IPS DF 6.9 (cell line): ENCODE measurements at regions not wholly inside any gene's neighbourhood (a gene's known extent, or its start where the extent isn't known, plus 50 kb on each side); places are given as distances from the start of the nearest gene placed in this dataset.

Experiments
- DNase-seq: peaks from one replicate; pipeline ENCODE4 v3.0.0-alpha.2; 2013; ENCODE audit warnings: low read depth, low spot score
- H3K27ac ChIP-seq: one replicate; pipeline ENCODE4 v1.5.1; 2013; ENCODE audit warnings: low read length, control low read depth
- H3K27me3 ChIP-seq: 2 replicates; pipeline ENCODE4 v1.6.1; 2013; ENCODE audit warnings: mild to moderate bottlenecking, low read length; ENCODE audit not compliant: control insufficient read depth, insufficient read depth
- H3K36me3 ChIP-seq: 2 replicates; pipeline ENCODE4 v1.6.1; 2013; ENCODE audit warnings: low read length; ENCODE audit not compliant: control insufficient read depth, insufficient read depth
- H3K4me1 ChIP-seq: 2 replicates; pipeline ENCODE4 v1.6.1; 2013; ENCODE audit warnings: low read length; ENCODE audit not compliant: control insufficient read depth, insufficient read depth
- H3K4me3 ChIP-seq: 2 replicates; pipeline ENCODE4 v1.5.1; 2013; ENCODE audit warnings: mild to moderate bottlenecking, low read length
- H3K9me3 ChIP-seq: 2 replicates; pipeline ENCODE4 v1.6.1; 2013; ENCODE audit warnings: low read length, inconsistent platforms; ENCODE audit not compliant: control insufficient read depth, insufficient read depth
- WGBS: extraction: QIAGEN DNeasy Blood & Tissue Kit; methylation state at CpG from one replicate; pipeline ENCODE4 v1.1.7; 2013; ENCODE audit warnings: mixed read lengths, missing lambda C conversion rate; ENCODE audit not compliant: insufficient read length, insufficient coverage; 5-methylcytosine and 5-hydroxymethylcytosine counted together

DNA sequence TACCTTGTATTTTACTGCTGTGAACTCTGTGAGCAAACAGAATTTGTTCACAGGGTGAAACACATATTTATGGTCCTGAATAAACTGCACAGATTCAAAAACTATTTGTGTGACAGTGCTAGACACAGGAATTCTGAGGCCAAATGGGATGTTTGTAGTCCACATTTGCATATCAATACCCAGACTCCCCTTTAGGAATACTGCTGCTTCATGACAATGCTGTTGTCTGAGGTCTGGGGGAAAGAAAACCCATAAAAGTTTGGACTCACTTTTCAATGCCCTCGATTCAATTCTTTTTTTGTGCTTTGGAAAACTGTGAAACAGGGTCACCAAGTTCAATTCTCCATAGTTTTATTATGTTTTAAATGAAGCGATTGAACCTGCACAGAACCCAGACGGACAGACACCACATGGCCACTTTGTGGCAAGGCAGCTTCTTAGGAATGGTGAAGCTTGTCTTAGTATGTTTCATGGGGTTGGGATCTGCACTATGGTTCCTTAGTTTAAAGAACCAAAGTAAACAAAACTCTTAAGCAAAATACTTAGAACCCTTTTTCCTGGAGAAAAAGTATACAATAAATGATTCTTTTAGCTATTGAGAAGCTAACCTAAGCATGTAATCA lies 92.3 kb upstream of the MAD2L1 start:
- Histone ChIP-seq H3K4me3 (no peak overlapping the region), H3K4me1 (no peaks in the 10 kb centered on the region; the same call in 1 of the 2 replicates), H3K9me3 (no peaks in the 10 kb centered on the region), H3K36me3 (no peaks in the 10 kb centered on the region), H3K27me3 (no peaks in the 10 kb centered on the region), H3K27ac (no peak overlapping the region)
- no CpG with 5 or more reads among the region's 3 CpGs for WGBS
- no peak for DNase-seq

DNA sequence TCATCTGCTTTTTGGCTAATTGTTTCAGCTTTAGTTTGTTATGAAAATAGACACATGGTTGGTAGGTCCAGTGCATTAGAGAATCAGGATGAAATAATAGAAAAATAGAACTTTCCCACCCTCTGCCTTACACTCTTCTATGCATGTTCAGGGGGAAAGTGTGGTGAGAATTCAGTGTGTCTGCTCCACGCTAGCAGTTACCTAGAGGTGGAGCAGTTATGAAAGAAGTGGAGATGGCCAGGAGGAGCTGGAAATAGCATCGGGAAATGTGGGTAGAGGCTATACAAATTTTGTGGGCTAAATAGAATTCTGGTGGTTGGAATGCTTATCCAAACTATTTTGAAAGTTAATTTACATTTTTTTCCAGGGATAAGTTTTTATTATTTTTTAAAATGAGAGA lies 91.4 kb upstream of the MAD2L1 start:
- Histone ChIP-seq H3K27me3 (no peaks in the 10 kb centered on the region), H3K4me3 (no peak overlapping the region), H3K36me3 (no peaks in the 10 kb centered on the region), H3K4me1 (no peaks in the 10 kb centered on the region; the same call in 1 of the 2 replicates), H3K9me3 (no peaks in the 10 kb centered on the region), H3K27ac (no peak overlapping the region)
- WGBS = no CpG with 5 or more reads among the region's 2 CpGs
- no peak for DNase-seq

GRCh38 chr4:120156120-120156718 lies 89.6 kb upstream of the MAD2L1 start:
- WGBS = no CpG with 5 or more reads among the region's 5 CpGs
- Histone ChIP-seq H3K27me3 (no peaks in the 10 kb centered on the region), H3K27ac (no peak overlapping the region), H3K9me3 (no peaks in the 10 kb centered on the region), H3K4me3 (no peak overlapping the region), H3K4me1 (no peaks in the 10 kb centered on the region; the same call in 1 of the 2 replicates), H3K36me3 (no peaks in the 10 kb centered on the region)
- peak; percentile 45 for DNase-seq

DNA sequence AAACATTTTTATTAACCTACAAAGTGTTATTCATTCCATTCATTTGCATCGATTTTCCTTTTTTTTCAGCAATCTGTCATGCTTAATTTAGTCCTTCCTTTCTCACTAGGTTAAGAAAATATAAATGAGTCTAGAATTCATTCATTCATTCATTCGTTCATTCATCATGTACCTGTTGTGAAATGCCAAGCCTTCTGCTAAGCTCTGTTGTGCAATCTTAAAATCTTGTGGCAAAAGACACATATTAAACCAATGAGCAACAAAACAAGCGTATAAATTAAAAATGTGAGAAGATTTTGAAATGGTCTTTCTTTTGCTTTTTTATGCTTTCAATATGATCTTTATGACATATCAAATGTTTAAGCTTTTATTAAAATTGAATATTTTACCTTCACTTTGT lies 88.6 kb upstream of the MAD2L1 start:
- H3K27ac ChIP-seq = no peak overlapping the region
- WGBS = no CpG with 5 or more reads among the region's 3 CpGs
- H3K9me3 ChIP-seq = no peaks in the 10 kb centered on the region
- DNase-seq = no peak
- H3K27me3 ChIP-seq = no peaks in the 10 kb centered on the region
- H3K4me1 ChIP-seq = no peaks in the 10 kb centered on the region; the same call in 1 of the 2 replicates
- H3K4me3 ChIP-seq = no peak overlapping the region
- no peaks in the 10 kb centered on the region for H3K36me3 ChIP-seq

- no peaks in the 10 kb centered on the region for H3K9me3 ChIP-seq
- H3K27me3 ChIP-seq = no peaks in the 10 kb centered on the region
- WGBS = no CpG with 5 or more reads among the region's 3 CpGs
- no peaks in the 10 kb centered on the region for H3K36me3 ChIP-seq
- no peak overlapping the region for H3K4me3 ChIP-seq
- H3K27ac ChIP-seq = no peak overlapping the region
- no peaks in the 10 kb centered on the region for H3K4me1 ChIP-seq
- no peak for DNase-seq
Measured at GRCh38 chr4:120144634-120145033, 78.0 kb upstream of the MAD2L1 start.

- no peaks in the 10 kb centered on the region for H3K27me3 ChIP-seq
- no peaks in the 10 kb centered on the region for H3K9me3 ChIP-seq
- H3K4me1 ChIP-seq = no peaks in the 10 kb centered on the region
- no CpG with 5 or more reads among the region's 5 CpGs for WGBS
- H3K4me3 ChIP-seq = no peak overlapping the region
- H3K36me3 ChIP-seq = no peaks in the 10 kb centered on the region
- H3K27ac ChIP-seq = no peak overlapping the region
- DNase-seq = no peak
Measured at GRCh38 chr4:120144041-120144440, 77.4 kb upstream of the MAD2L1 start.

DNA sequence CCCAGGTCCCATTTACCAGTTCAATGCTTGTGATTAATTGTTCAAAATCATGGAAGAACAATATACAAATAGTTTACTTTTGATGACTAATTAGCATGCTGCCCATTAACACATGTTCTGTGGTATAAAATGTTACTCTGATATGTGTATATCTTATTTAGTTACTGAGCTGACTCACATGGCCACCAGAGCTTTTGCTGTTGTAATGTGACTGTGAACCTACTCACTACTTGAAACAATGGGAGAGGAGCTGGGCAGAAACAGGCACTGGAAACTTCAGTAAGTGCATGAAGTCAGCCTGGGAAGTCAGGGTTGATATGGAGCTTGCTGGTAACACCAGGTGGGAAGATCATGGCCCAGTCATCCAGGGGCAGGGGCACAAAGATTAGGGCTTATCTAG lies 72.7 kb upstream of the MAD2L1 start:
- Histone ChIP-seq H3K36me3 (no peaks in the 10 kb centered on the region), H3K4me3 (no peak overlapping the region), H3K9me3 (no peaks in the 10 kb centered on the region), H3K4me1 (no peaks in the 10 kb centered on the region), H3K27me3 (no peaks in the 10 kb centered on the region), H3K27ac (no peak overlapping the region)
- DNase-seq = no peak

- no peaks in the 10 kb centered on the region for H3K36me3 ChIP-seq
- H3K4me3 ChIP-seq = no peak overlapping the region
- no peak for DNase-seq
- H3K27ac ChIP-seq = no peak overlapping the region
- no peaks in the 10 kb centered on the region for H3K27me3 ChIP-seq
- H3K9me3 ChIP-seq = no peaks in the 10 kb centered on the region
- WGBS = no CpG with 5 or more reads among the region's 2 CpGs
- H3K4me1 ChIP-seq = no peaks in the 10 kb centered on the region
Measured at GRCh38 chr4:120132935-120133334, 66.3 kb upstream of the MAD2L1 start.

DNA sequence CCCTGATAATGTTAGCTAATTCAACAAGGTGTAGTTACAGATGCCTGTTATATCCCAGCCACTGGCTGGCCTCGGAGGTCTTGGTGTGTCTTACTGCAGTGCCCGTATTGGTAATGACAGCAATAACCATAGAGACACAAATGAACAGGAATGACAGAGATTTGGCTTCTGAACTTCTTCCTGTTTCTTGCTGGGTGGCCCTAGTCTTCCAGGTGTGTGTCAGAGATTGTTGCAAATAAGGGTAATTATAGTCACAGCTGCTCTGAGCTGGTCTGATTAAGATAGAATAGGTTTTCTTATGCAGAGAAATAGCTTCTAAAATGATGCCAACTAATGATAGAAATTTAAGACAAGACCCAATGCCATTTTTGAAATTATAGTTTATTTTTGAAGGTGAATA lies 64.1 kb upstream of the MAD2L1 start:
- H3K4me3 ChIP-seq = no peak overlapping the region
- no peak overlapping the region for H3K27ac ChIP-seq
- no peaks in the 10 kb centered on the region for H3K9me3 ChIP-seq
- H3K4me1 ChIP-seq = no peaks in the 10 kb centered on the region
- H3K36me3 ChIP-seq = no peaks in the 10 kb centered on the region
- no CpG with 5 or more reads among the region's 2 CpGs for WGBS
- DNase-seq = no peak
- no peaks in the 10 kb centered on the region for H3K27me3 ChIP-seq
